SK-N-SH (cell line): ENCODE measurements at regions not wholly inside any gene's neighbourhood (a gene's known extent, or its start where the extent isn't known, plus 50 kb on each side); places are given as distances from the start of the nearest gene placed in this dataset.
A peak's percentile ranks its signal among the peaks of the same experiment; 100 is the strongest.

Experiments
- CTCF ChIA-PET: fragments of 300-600, 350-600 bp; formaldehyde crosslinking; extraction: SDS; loops from one replicate; lab custom pipeline; 2021; lab: Yijun Ruan, JAX
- POLR2A ChIA-PET: fragments of 350-600 bp; sonication (Branson Sonifier 250); formaldehyde crosslinking; extraction: SDS; loops from one replicate; lab custom pipeline; 2020; ENCODE audit warnings: antibody characterized with exemption, inconsistent platforms; lab: Yijun Ruan, JAX
- DNase-seq: peaks from one replicate; pipeline ENCODE4 v3.0.0; 2012
- H2AFZ ChIP-seq: fragments of 200-600 bp; sonication (generic); 2 replicates; pipeline ENCODE4 v1.8.1; 2016; ENCODE audit warnings: antibody characterized with exemption, mild to moderate bottlenecking, low read depth
- H3F3A ChIP-seq: fragments of 200-600 bp; sonication (generic); replicated peaks from 2 replicates; pipeline ENCODE3; 2016; ENCODE audit warnings: antibody characterized with exemption, mild to moderate bottlenecking; ENCODE audit not compliant: insufficient read depth
- H3K27ac ChIP-seq, 2 experiments: fragments of 200-500 bp in 1 of 2; fragments of 200-600 bp in 1 of 2; sonication (Bioruptor generic) in 1 of 2; sonication (generic), shearing (Covaris generic) in 1 of 2; 2 replicates each; pipeline versions ENCODE4 v1.5.1 to v1.6.1; 2014 to 2016; ENCODE audit warnings: low read depth in 2 of 2, inconsistent platforms in 1 of 2, low read length in 1 of 2, mild to moderate bottlenecking in 1 of 2, mixed read lengths in 1 of 2
- H3K27me3 ChIP-seq: fragments of 200-600 bp; sonication (generic), shearing (Covaris generic); 2 replicates; pipeline ENCODE4 v1.6.1; 2016; ENCODE audit warnings: mixed run types; ENCODE audit not compliant: insufficient read depth
- H3K36me3 ChIP-seq, 2 experiments: fragments of 200-500 bp in 1 of 2; fragments of 200-600 bp in 1 of 2; sonication (Bioruptor generic) in 1 of 2; sonication (generic) in 1 of 2; replicated peaks in 1 of 2; 2 replicates each; pipeline versions ENCODE3 to v1.5.1; 2014 to 2016; ENCODE audit warnings: low read length in 1 of 2, mild to moderate bottlenecking in 1 of 2; ENCODE audit not compliant: insufficient read depth in 2 of 2, control insufficient read depth in 1 of 2
- H3K4me1 ChIP-seq, 2 experiments: fragments of 200-500 bp in 1 of 2; fragments of 200-600 bp in 1 of 2; sonication (Bioruptor generic) in 1 of 2; sonication (generic), shearing (Covaris generic) in 1 of 2; 2 replicates each; pipeline versions ENCODE4 v1.5.1 to v1.6.1; 2014 to 2016; ENCODE audit warnings: low read depth in 1 of 2, low read length in 1 of 2, mixed run types in 1 of 2; ENCODE audit not compliant: insufficient read depth in 2 of 2, control insufficient read depth in 1 of 2
- H3K4me2 ChIP-seq: fragments of 200-600 bp; sonication (generic), shearing (Covaris generic); 2 replicates; pipeline ENCODE4 v1.6.1; 2017; ENCODE audit warnings: mixed run types
- H3K4me3 ChIP-seq, 2 experiments: fragments of 200-500 bp in 1 of 2; fragments of 200-600 bp in 1 of 2; sonication (Bioruptor generic) in 1 of 2; sonication (generic), shearing (Covaris generic) in 1 of 2; 2 replicates each; pipeline versions ENCODE4 v1.5.1 to v1.8.1; 2014 to 2016; ENCODE audit warnings: low read depth in 2 of 2, inconsistent platforms in 1 of 2, low read length in 1 of 2, mild to moderate bottlenecking in 1 of 2, mixed read lengths in 1 of 2, moderate library complexity in 1 of 2
- H3K79me2 ChIP-seq: fragments of 200-600 bp; sonication (generic); 2 replicates; pipeline ENCODE4 v1.8.1; 2017; ENCODE audit warnings: mild to moderate bottlenecking; ENCODE audit not compliant: insufficient read depth
- H3K9ac ChIP-seq: fragments of 200-600 bp; sonication (generic); 2 replicates; pipeline ENCODE4 v1.6.1; 2017; ENCODE audit warnings: mixed run types
- H3K9me2 ChIP-seq: fragments of 200-600 bp; sonication (generic); 2 replicates; pipeline ENCODE4 v1.6.1; 2017; ENCODE audit warnings: mixed run types
- H3K9me3 ChIP-seq: fragments of 200-600 bp; sonication (generic); 2 replicates; pipeline ENCODE4 v1.6.1; 2017; ENCODE audit warnings: mixed run types, mild to moderate bottlenecking, moderate library complexity
- H4K20me1 ChIP-seq: fragments of 200-600 bp; sonication (generic); 2 replicates; pipeline ENCODE4 v1.6.1; 2017; ENCODE audit warnings: mild to moderate bottlenecking, mixed run types; ENCODE audit not compliant: insufficient read depth
- EP300 ChIP-seq, 2 experiments: IDR thresholded peaks; 2 replicates each; pipeline versions ENCODE4 v1.4.0 to v1.6.1; 2012; ENCODE audit warnings: borderline replicate concordance in 1 of 2, low read depth in 1 of 2, low read length in 1 of 2
- EZH2phosphoT487 ChIP-seq: fragments of 200-600 bp; sonication (generic); IDR thresholded peaks from 2 replicates; pipeline ENCODE4 v1.6.1; 2017; ENCODE audit warnings: low read depth, mixed run types, mild to moderate bottlenecking, antibody characterized with exemption, moderate library complexity, borderline replicate concordance
- FOSL2 ChIP-seq: IDR thresholded peaks from 2 replicates; pipeline ENCODE4 v1.4.0; 2012; ENCODE audit warnings: low read depth, mild to moderate bottlenecking, moderate library complexity, borderline replicate concordance
- FOXJ3 ChIP-seq: sonication (generic); formaldehyde crosslinking; IDR thresholded peaks from 2 replicates; pipeline ENCODE4 v1.5.1; 2020; ENCODE audit warnings: mild to moderate bottlenecking, missing genetic modification reagents
- GABPA ChIP-seq: IDR thresholded peaks from 2 replicates; pipeline ENCODE4 v1.4.0; 2012; ENCODE audit warnings: low read depth, mild to moderate bottlenecking
- IRF3 ChIP-seq: fragments of 150-350 bp; IDR thresholded peaks from 2 replicates; pipeline ENCODE4 v1.6.1; 2016; ENCODE audit warnings: mild to moderate bottlenecking, low read depth, low read length
- JUND ChIP-seq: IDR thresholded peaks from 2 replicates; pipeline ENCODE4 v1.4.0; 2012
- MAX ChIP-seq: IDR thresholded peaks from 2 replicates; pipeline ENCODE4 v1.4.0; 2012; ENCODE audit warnings: low read depth
- NFIC ChIP-seq: IDR thresholded peaks from 2 replicates; pipeline ENCODE4 v1.4.0; 2012; ENCODE audit warnings: borderline replicate concordance
- PBX3 ChIP-seq: IDR thresholded peaks from 2 replicates; pipeline ENCODE4; 2012
- REST ChIP-seq: IDR thresholded peaks from 2 replicates; pipeline ENCODE4 v1.6.1; 2012; ENCODE audit warnings: mild to moderate bottlenecking, low read depth, low read length, moderate library complexity
- RXRA ChIP-seq: IDR thresholded peaks from 2 replicates; pipeline ENCODE4 v1.4.0; 2012; ENCODE audit warnings: low read depth, mild to moderate bottlenecking, borderline replicate concordance
- TCF12 ChIP-seq: IDR thresholded peaks from 2 replicates; pipeline ENCODE4 v1.4.0; 2012
- TEAD4 ChIP-seq: IDR thresholded peaks from 2 replicates; pipeline ENCODE4 v1.4.0; 2012; ENCODE audit warnings: mild to moderate bottlenecking, borderline replicate concordance; ENCODE audit not compliant: insufficient read depth
- YY1 ChIP-seq: IDR thresholded peaks from 2 replicates; pipeline ENCODE4 v1.4.0; 2012; ENCODE audit warnings: low read depth, mild to moderate bottlenecking
- WGBS: methylation state at CpG from one replicate; pipeline ENCODE4 v1.1.6; 2017; ENCODE audit warnings: low lambda C conversion rate; 5-methylcytosine and 5-hydroxymethylcytosine counted together

GRCh38 chr15:61558172-61559136 is 329.4 kb upstream of the RORA start:
- 44% methylated on average over 6 of the region's 6 CpGs for WGBS

GRCh38 chr15:61556037-61556648 is 327.0 kb upstream of the RORA start:
- WGBS: 8% methylated on average over 5 of the region's 5 CpGs
- Histone ChIP-seq H3K4me1 (no peaks in the 10 kb centered on the region), H3F3A (peaks cover 10% of the 10 kb centered on the region), H3K36me3 (no peaks in the 10 kb centered on the region), H3K9ac (no peak overlapping the region), H3K9me3 (no peaks in the 10 kb centered on the region), H3K9me2 (no peaks in the 10 kb centered on the region), H3K4me2 (peak overlapping the region; percentile 41), H4K20me1 (no peaks in the 10 kb centered on the region), H3K4me3 (0 out of 4 replicates have a peak overlapping the region, but pooled peaks of 1 of the 2 experiments have one; percentile 11), H3K27ac (no peak overlapping the region), H3K79me2 (no peaks in the 10 kb centered on the region), H3K27me3 (no peaks in the 10 kb centered on the region), H2AFZ (no peak overlapping the region)
- ChIA-PET POLR2A (no interaction called here), CTCF (no interaction called here)
- DNase-seq: no peak
- TF ChIP-seq REST (no peak), FOSL2 (peak; percentile 40; the same call in 1 of the 2 replicates), MAX (no peak), TEAD4 (peak; percentile 52; the same call in 1 of the 2 replicates), JUND (peak; percentile 44), RXRA (peak; percentile 16; the same call in 1 of the 2 replicates), TCF12 (peak; percentile 41; the same call in 1 of the 2 replicates), EP300 (IDR thresholded peaks at IDR 0.05; ENCODE audit: borderline replicate concordance in 1 of 2, low read depth in 1 of 2, low read length in 1 of 2) (peak in 1 of 2 experiments; percentile 39; a peak in 2 of 4 replicates), PBX3 (peak; percentile 27), NFIC (no peak; the same call in 1 of the 2 replicates), YY1 (no peak)

More at GRCh38 chr15:61558172-61559136, 329.4 kb upstream of the RORA start:
- TF ChIP-seq IRF3 (no peak), FOXJ3 (CRISPR knock-in tag) (no peak), EZH2phosphoT487 (no peak), GABPA (no peak), PBX3 (no peak)
- TF ChIP-seq, all 33 proteins: peak for 0
- no peak for DNase-seq
- no peak overlapping the region for H3K4me3 ChIP-seq
- no peak overlapping the region for H3K9ac ChIP-seq
- H3F3A ChIP-seq: peaks cover 10% of the 10 kb centered on the region
- no peaks in the 10 kb centered on the region for H3K9me3 ChIP-seq
- H2AFZ ChIP-seq: no peak overlapping the region
- no peaks in the 10 kb centered on the region for H4K20me1 ChIP-seq
- no peaks in the 10 kb centered on the region for H3K36me3 ChIP-seq
- no peaks in the 10 kb centered on the region for H3K9me2 ChIP-seq
- ChIA-PET CTCF (interaction anchor here (0.6 to 1.0 kb wide), 2 partner anchors 17 to 276 kb away, joined by 3 to 4 read pairs; no protein-coding TSS in a partner anchor), POLR2A (no interaction called here)
- no peaks in the 10 kb centered on the region for H3K27me3 ChIP-seq
- no peak overlapping the region for H3K27ac ChIP-seq
- H3K4me2 ChIP-seq: no peak overlapping the region
- no peaks in the 10 kb centered on the region for H3K4me1 ChIP-seq
- H3K79me2 ChIP-seq: no peaks in the 10 kb centered on the region
